K562 (cell line): ENCODE measurements at regions not wholly inside any gene's neighbourhood (a gene's known extent, or its start where the extent isn't known, plus 50 kb on each side); places are given as distances from the start of the nearest gene placed in this dataset.

Experiments
- ATAC-seq: fragments of 200-7000 bp; cut with Tn5 transposase; 3 replicates; pipeline ENCODE4 v1.9.1; 2020; ENCODE audit warnings: moderate library complexity
- BruUV-seq: library from RNA; stranded (reverse); fragments of 400-500 nt; replicated peaks from 2 replicates; lab custom pipeline; 2021; lab: Mats Ljungman, UMichigan
- CTCF ChIA-PET: fragments of 300-600 bp; formaldehyde crosslinking; extraction: SDS; loops from one replicate; lab custom pipeline; 2021; ENCODE audit warnings: low intra/inter-chr PET ratio; lab: Yijun Ruan, JAX
- POLR2A ChIA-PET: fragments of 300-600, 350-650 bp; sonication (Branson Sonifier 250); formaldehyde crosslinking; extraction: SDS; loops from one replicate; lab custom pipeline; 2021; ENCODE audit warnings: antibody characterized with exemption, inconsistent platforms; lab: Yijun Ruan, JAX
- DNase-seq, 4 experiments: peaks; one replicate each; pipeline versions ENCODE4 v3.0.0 to v3.0.0-alpha.2; 2011 to 2018; ENCODE audit warnings: low spot score in 3 of 4, mixed read lengths in 3 of 4; ENCODE audit errors: extremely low read depth in 1 of 4
- FAIRE-seq: peaks from 2 replicates; lab custom pipeline; 2011; peaks lifted over from hg19 to GRCh38; lab: Jason Lieb, UNC
- H2AFZ ChIP-seq: 2 replicates; pipeline ENCODE4 v1.6.0; 2011; ENCODE audit warnings: low read depth, low read length, control low read depth, inconsistent platforms
- H3K27ac ChIP-seq: fragments of 200-600 bp; 3 replicates; pipeline ENCODE4 v1.8.0; 2011; ENCODE audit warnings: low read depth, mild to moderate bottlenecking, control low read depth, inconsistent platforms, low read length, moderate library complexity, mixed read lengths; ENCODE audit errors: extremely low read depth
- H3K27me3 ChIP-seq, 2 experiments: fragments of 300-600 bp in 1 of 2; 2 replicates in 1 of 2; 3 replicates in 1 of 2; pipeline versions ENCODE4 v1.6.0 to v1.8.0; 2011; ENCODE audit warnings: inconsistent platforms in 2 of 2, low read length in 2 of 2, mild to moderate bottlenecking in 1 of 2, mixed read lengths in 1 of 2, moderate library complexity in 1 of 2; ENCODE audit not compliant: control insufficient read depth in 2 of 2, insufficient read depth in 2 of 2
- H3K36me3 ChIP-seq: fragments of 300-600 bp; 3 replicates; pipeline ENCODE4 v1.8.0; 2011; ENCODE audit warnings: mild to moderate bottlenecking, low read length, inconsistent platforms; ENCODE audit not compliant: control insufficient read depth, insufficient read depth
- H3K4me1 ChIP-seq, 2 experiments: fragments of 200-600 bp in 1 of 2; replicated peaks in 1 of 2; 2 replicates in 1 of 2; 3 replicates in 1 of 2; pipeline versions ENCODE4 v1.5.1 to v1.8.0; 2011; ENCODE audit warnings: inconsistent platforms in 2 of 2, low read length in 2 of 2, mild to moderate bottlenecking in 1 of 2, mixed read lengths in 1 of 2, moderate library complexity in 1 of 2; ENCODE audit not compliant: control insufficient read depth in 2 of 2, insufficient read depth in 2 of 2
- H3K4me2 ChIP-seq: 2 replicates; pipeline ENCODE4 v1.6.1; 2011; ENCODE audit warnings: low read length, control low read depth, inconsistent platforms, mixed read lengths; ENCODE audit not compliant: insufficient read depth
- H3K4me3 ChIP-seq: fragments of 200-600 bp; sonication (generic), shearing (Covaris generic); 2 replicates; pipeline ENCODE4 v1.5.1; 2016; ENCODE audit warnings: control low read depth, inconsistent platforms
- H3K79me2 ChIP-seq: fragments of 200-600 bp; 3 replicates; pipeline ENCODE4 v1.8.0; 2011; ENCODE audit warnings: low read length, inconsistent platforms; ENCODE audit not compliant: control insufficient read depth, insufficient read depth
- H3K9ac ChIP-seq, 2 experiments: 2 replicates each; pipeline versions ENCODE4 v1.6.0 to v1.6.1; 2011; ENCODE audit warnings: low read depth in 2 of 2, low read length in 2 of 2, control low read depth in 1 of 2, inconsistent platforms in 1 of 2, mild to moderate bottlenecking in 1 of 2, mixed read lengths in 1 of 2; ENCODE audit not compliant: insufficient read depth in 1 of 2
- H3K9me1 ChIP-seq: one replicate; pipeline ENCODE4 v1.6.0; 2011; ENCODE audit warnings: inconsistent platforms, mild to moderate bottlenecking, low read length, moderate library complexity; ENCODE audit not compliant: control insufficient read depth, insufficient read depth
- H3K9me3 ChIP-seq: replicated peaks from 2 replicates; pipeline ENCODE4 v1.5.1; 2011; ENCODE audit warnings: low read depth, low read length, inconsistent platforms; ENCODE audit not compliant: control insufficient read depth, insufficient read depth
- H4K20me1 ChIP-seq: replicated peaks from 2 replicates; pipeline ENCODE4 v1.6.1; 2011; ENCODE audit warnings: low read length, inconsistent platforms, mixed read lengths; ENCODE audit not compliant: control insufficient read depth, insufficient read depth
- DACH1 ChIP-seq: fragments of 450-650 bp; IDR thresholded peaks from 2 replicates; pipeline ENCODE4 v1.6.1; 2018; ENCODE audit not compliant: partially characterized antibody
- JUN ChIP-seq, 2 experiments: sonication (generic) in 1 of 2; formaldehyde crosslinking in 1 of 2; IDR thresholded peaks; 2 replicates each; pipeline versions ENCODE4 v1.6.1 to v1.8.0; 2012 to 2022; ENCODE audit warnings: borderline replicate concordance in 2 of 2, mild to moderate bottlenecking in 2 of 2, improper control_type of control experiment in 1 of 2, low read depth in 1 of 2, low read length in 1 of 2, missing genetic modification reagents in 1 of 2
- SP2 ChIP-seq: IDR thresholded peaks from 2 replicates; pipeline ENCODE4 v1.6.1; 2011; ENCODE audit warnings: mild to moderate bottlenecking, low read depth, low read length, moderate library complexity; ENCODE audit not compliant: poor library complexity, severe bottlenecking; ENCODE audit errors: extremely low read depth
- ZNF253 ChIP-seq: fragments of 250-450 bp; sonication (Bioruptor Pico); conservative IDR thresholded peaks from 2 replicates; pipeline ENCODE4 v1.6.1; 2021; ENCODE audit warnings: mild to moderate bottlenecking
- ZNF282 ChIP-seq: sonication (generic); formaldehyde crosslinking; IDR thresholded peaks from 2 replicates; pipeline ENCODE4 v1.8.1; 2023; ENCODE audit warnings: missing genetic modification reagents
- in situ Hi-C: fragments of 300-500 bp; cut with MboI; formaldehyde crosslinking; loops from 4 replicates; pipeline ENCODE4 v1.15.0; 2018; ENCODE audit warnings: inconsistent platforms, mixed read lengths
- intact Hi-C: fragments of 100-400 bp; cut with micrococcal nuclease; formaldehyde crosslinking; loops from 2 replicates; pipeline ENCODE4 v1.14.2; 2022
- TF ChIP-seq, protein P1 (sequence below): fragments of 250-450 bp; sonication (Bioruptor Pico); IDR thresholded peaks from 2 replicates; pipeline ENCODE4 v1.4.0; 2020; ENCODE audit warnings: mild to moderate bottlenecking
- TF ChIP-seq, protein P2 (sequence below): sonication (generic); formaldehyde crosslinking; IDR thresholded peaks from 2 replicates; pipeline ENCODE4 v1.8.0; 2022; ENCODE audit warnings: mild to moderate bottlenecking, missing genetic modification reagents, borderline replicate concordance
- TF ChIP-seq, protein P3 (sequence below): fragments of 450-650 bp; formaldehyde crosslinking; IDR thresholded peaks from 2 replicates; pipeline ENCODE4 v1.4.0; 2020; ENCODE audit warnings: mild to moderate bottlenecking, moderate library complexity
- TF ChIP-seq, protein P4 (sequence below): fragments of 250-450 bp; sonication (Bioruptor Pico); IDR thresholded peaks from 2 replicates; pipeline ENCODE4 v1.4.0; 2020
- TF ChIP-seq, protein P5 (sequence below): fragments of 450-650 bp; conservative IDR thresholded peaks from 2 replicates; pipeline ENCODE4 v1.6.1; 2016; ENCODE audit warnings: missing genetic modification characterization, low read depth, mild to moderate bottlenecking, missing compliant biosample characterization, moderate library complexity

DNA sequence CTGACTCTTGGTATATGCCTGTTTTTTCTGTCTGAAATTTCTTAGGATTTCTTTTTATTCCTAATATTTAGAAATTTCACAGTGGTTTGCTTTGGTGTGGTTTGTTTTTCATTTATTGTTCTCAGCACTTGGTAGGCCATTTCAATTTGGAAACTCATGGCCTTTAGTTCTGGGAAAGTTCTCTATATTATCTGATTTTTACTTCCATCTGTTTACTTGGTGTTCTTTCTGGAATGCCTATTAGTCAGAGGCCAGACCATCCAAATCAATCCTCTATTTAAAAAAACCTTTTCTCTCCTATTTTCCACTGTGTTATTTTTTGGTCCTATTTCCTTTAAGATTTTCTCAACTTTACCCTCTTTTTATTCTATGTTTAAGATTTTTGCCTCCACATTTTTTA, 188.1 kb upstream of the SFRP2 start:
- H3K4me1 ChIP-seq = no peaks in the 10 kb centered on the region
- no peak overlapping the region for H3K4me3 ChIP-seq
- no peaks in the 10 kb centered on the region for H3K36me3 ChIP-seq
- no peaks in the 10 kb centered on the region for H3K9me3 ChIP-seq
- no peak overlapping the region for H3K4me2 ChIP-seq
- intact Hi-C loops = no loop called here
- FAIRE-seq (no peak), ATAC-seq (no peak), DNase-seq (no peak)
- no peaks in the 10 kb centered on the region for H4K20me1 ChIP-seq
- H3K27me3 ChIP-seq = no peaks in the 10 kb centered on the region
- H3K27ac ChIP-seq = no peak overlapping the region
- in situ Hi-C loops = no loop called here
- H3K9ac ChIP-seq = no peak overlapping the region
- ChIA-PET POLR2A (no interaction called here), CTCF (no interaction called here)
- H3K79me2 ChIP-seq = no peaks in the 10 kb centered on the region
- no peaks in the 10 kb centered on the region for H3K9me1 ChIP-seq
- BruUV-seq = no TSS peak
- no peak overlapping the region for H2AFZ ChIP-seq
- no peak for TF ChIP-seq SP2
- TF ChIP-seq DACH1 = no peak
- TF ChIP-seq, protein P1, sequence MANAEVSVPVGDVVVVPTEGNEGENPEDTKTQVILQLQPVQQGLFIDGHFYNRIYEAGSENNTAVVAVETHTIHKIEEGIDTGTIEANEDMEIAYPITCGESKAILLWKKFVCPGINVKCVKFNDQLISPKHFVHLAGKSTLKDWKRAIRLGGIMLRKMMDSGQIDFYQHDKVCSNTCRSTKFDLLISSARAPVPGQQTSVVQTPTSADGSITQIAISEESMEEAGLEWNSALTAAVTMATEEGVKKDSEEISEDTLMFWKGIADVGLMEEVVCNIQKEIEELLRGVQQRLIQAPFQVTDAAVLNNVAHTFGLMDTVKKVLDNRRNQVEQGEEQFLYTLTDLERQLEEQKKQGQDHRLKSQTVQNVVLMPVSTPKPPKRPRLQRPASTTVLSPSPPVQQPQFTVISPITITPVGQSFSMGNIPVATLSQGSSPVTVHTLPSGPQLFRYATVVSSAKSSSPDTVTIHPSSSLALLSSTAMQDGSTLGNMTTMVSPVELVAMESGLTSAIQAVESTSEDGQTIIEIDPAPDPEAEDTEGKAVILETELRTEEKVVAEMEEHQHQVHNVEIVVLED (CRISPR knock-in tag) = no peak
- TF ChIP-seq, protein P2, sequence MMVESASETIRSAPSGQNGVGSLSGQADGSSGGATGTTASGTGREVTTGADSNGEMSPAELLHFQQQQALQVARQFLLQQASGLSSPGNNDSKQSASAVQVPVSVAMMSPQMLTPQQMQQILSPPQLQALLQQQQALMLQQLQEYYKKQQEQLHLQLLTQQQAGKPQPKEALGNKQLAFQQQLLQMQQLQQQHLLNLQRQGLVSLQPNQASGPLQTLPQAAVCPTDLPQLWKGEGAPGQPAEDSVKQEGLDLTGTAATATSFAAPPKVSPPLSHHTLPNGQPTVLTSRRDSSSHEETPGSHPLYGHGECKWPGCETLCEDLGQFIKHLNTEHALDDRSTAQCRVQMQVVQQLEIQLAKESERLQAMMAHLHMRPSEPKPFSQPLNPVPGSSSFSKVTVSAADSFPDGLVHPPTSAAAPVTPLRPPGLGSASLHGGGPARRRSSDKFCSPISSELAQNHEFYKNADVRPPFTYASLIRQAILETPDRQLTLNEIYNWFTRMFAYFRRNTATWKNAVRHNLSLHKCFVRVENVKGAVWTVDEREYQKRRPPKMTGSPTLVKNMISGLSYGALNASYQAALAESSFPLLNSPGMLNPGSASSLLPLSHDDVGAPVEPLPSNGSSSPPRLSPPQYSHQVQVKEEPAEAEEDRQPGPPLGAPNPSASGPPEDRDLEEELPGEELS (CRISPR knock-in tag) = no peak
- TF ChIP-seq, protein P3, sequence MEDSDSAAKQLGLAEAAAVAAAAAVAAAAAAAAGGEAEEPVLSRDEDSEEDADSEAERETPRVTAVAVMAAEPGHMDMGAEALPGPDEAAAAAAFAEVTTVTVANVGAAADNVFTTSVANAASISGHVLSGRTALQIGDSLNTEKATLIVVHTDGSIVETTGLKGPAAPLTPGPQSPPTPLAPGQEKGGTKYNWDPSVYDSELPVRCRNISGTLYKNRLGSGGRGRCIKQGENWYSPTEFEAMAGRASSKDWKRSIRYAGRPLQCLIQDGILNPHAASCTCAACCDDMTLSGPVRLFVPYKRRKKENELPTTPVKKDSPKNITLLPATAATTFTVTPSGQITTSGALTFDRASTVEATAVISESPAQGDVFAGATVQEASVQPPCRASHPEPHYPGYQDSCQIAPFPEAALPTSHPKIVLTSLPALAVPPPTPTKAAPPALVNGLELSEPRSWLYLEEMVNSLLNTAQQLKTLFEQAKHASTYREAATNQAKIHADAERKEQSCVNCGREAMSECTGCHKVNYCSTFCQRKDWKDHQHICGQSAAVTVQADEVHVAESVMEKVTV (CRISPR knock-in tag) = no peak
- TF ChIP-seq JUN (IDR thresholded peaks at IDR 0.05; ENCODE audit: borderline replicate concordance, low read depth, low read length) = no peak
- TF ChIP-seq JUN (CRISPR knock-in tag; IDR thresholded peaks at IDR 0.05; ENCODE audit: borderline replicate concordance) = no peak
- TF ChIP-seq ZNF253 = no peak
- TF ChIP-seq, protein P4, sequence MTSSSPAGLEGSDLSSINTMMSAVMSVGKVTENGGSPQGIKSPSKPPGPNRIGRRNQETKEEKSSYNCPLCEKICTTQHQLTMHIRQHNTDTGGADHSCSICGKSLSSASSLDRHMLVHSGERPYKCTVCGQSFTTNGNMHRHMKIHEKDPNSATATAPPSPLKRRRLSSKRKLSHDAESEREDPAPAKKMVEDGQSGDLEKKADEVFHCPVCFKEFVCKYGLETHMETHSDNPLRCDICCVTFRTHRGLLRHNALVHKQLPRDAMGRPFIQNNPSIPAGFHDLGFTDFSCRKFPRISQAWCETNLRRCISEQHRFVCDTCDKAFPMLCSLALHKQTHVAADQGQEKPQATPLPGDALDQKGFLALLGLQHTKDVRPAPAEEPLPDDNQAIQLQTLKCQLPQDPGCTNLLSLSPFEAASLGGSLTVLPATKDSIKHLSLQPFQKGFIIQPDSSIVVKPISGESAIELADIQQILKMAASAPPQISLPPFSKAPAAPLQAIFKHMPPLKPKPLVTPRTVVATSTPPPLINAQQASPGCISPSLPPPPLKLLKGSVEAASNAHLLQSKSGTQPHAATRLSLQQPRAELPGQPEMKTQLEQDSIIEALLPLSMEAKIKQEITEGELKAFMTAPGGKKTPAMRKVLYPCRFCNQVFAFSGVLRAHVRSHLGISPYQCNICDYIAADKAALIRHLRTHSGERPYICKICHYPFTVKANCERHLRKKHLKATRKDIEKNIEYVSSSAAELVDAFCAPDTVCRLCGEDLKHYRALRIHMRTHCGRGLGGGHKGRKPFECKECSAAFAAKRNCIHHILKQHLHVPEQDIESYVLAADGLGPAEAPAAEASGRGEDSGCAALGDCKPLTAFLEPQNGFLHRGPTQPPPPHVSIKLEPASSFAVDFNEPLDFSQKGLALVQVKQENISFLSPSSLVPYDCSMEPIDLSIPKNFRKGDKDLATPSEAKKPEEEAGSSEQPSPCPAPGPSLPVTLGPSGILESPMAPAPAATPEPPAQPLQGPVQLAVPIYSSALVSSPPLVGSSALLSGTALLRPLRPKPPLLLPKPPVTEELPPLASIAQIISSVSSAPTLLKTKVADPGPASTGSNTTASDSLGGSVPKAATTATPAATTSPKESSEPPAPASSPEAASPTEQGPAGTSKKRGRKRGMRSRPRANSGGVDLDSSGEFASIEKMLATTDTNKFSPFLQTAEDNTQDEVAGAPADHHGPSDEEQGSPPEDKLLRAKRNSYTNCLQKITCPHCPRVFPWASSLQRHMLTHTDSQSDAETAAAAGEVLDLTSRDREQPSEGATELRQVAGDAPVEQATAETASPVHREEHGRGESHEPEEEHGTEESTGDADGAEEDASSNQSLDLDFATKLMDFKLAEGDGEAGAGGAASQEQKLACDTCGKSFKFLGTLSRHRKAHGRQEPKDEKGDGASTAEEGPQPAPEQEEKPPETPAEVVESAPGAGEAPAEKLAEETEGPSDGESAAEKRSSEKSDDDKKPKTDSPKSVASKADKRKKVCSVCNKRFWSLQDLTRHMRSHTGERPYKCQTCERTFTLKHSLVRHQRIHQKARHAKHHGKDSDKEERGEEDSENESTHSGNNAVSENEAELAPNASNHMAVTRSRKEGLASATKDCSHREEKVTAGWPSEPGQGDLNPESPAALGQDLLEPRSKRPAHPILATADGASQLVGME = no peak
- no peak for TF ChIP-seq ZNF282 (CRISPR knock-in tag)
- TF ChIP-seq, protein P5, sequence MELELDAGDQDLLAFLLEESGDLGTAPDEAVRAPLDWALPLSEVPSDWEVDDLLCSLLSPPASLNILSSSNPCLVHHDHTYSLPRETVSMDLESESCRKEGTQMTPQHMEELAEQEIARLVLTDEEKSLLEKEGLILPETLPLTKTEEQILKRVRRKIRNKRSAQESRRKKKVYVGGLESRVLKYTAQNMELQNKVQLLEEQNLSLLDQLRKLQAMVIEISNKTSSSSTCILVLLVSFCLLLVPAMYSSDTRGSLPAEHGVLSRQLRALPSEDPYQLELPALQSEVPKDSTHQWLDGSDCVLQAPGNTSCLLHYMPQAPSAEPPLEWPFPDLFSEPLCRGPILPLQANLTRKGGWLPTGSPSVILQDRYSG = no peak
